Gastroesophageal sphincter (tissue), 3 donors: ENCODE measurements at regions not wholly inside any gene's neighbourhood (a gene's known extent, or its start where the extent isn't known, plus 50 kb on each side); places are given as distances from the start of the nearest gene placed in this dataset.

Experiments
- EP300 ChIP-seq: sonication (generic); formaldehyde crosslinking; IDR thresholded peaks from one replicate; pipeline ENCODE4 v1.6.1; 2017; ENCODE audit warnings: antibody characterized with exemption, mild to moderate bottlenecking
- POLR2A ChIP-seq, 2 donors: fragments of 450-650 bp; IDR thresholded peaks; one replicate each; pipeline ENCODE4 v1.6.1; 2017; ENCODE audit warnings: antibody characterized with exemption in 2 of 2, mild to moderate bottlenecking in 2 of 2, moderate library complexity in 1 of 2
- POLR2AphosphoS5 ChIP-seq: sonication (generic); formaldehyde crosslinking; IDR thresholded peaks from one replicate; pipeline ENCODE4 v1.6.1; 2017; ENCODE audit warnings: antibody characterized with exemption
- TF ChIP-seq, protein P1 (sequence below), 4 experiments: fragments of 200-600 bp in 2 of 4; fragments of 450-650 bp in 2 of 4; sonication (generic) in 1 of 4; IDR thresholded peaks; one replicate each; pipeline ENCODE4 v1.5.1; 2017 to 2019; ENCODE audit warnings: antibody characterized with exemption in 4 of 4, mild to moderate bottlenecking in 2 of 4, moderate library complexity in 2 of 4

DNA sequence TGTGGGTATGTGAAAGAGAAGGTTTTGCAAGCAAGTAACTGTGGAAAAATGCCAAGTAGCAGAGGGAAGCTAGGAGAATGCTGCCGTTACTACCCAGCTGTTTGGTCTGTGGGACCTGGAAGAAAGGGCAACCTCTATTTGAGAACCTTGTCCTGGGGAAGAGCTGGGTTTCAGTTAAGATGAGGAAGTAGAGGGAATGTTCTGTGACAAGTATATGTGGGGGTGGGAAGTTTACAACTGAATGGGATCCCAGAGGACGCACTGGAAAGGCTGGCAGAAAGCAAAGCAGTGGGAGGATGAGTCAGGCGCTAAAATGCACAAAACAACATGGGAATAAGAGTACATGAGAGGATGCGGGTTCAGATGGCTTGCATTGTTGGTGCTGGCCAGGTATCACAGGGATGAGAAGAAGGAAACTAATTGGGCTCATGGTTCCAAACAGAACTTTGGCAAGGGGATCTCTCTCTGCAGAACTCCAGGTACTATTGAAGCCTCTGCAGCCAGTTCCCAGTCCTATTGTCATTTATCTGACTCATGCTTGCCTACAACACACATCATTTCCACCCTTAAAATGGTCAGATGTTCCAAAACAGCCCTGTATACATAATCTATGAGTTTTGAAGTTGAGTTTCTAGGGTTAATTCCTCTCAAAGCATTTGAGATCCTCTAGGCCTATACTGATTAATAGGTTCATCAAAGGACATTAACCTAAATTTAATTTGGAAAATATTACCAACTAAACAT lies 88.5 kb upstream of the VAV3 start:
- TF ChIP-seq, protein P1, sequence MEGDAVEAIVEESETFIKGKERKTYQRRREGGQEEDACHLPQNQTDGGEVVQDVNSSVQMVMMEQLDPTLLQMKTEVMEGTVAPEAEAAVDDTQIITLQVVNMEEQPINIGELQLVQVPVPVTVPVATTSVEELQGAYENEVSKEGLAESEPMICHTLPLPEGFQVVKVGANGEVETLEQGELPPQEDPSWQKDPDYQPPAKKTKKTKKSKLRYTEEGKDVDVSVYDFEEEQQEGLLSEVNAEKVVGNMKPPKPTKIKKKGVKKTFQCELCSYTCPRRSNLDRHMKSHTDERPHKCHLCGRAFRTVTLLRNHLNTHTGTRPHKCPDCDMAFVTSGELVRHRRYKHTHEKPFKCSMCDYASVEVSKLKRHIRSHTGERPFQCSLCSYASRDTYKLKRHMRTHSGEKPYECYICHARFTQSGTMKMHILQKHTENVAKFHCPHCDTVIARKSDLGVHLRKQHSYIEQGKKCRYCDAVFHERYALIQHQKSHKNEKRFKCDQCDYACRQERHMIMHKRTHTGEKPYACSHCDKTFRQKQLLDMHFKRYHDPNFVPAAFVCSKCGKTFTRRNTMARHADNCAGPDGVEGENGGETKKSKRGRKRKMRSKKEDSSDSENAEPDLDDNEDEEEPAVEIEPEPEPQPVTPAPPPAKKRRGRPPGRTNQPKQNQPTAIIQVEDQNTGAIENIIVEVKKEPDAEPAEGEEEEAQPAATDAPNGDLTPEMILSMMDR (IDR thresholded peaks at IDR 0.05): no peak
- TF ChIP-seq POLR2A (IDR thresholded peaks at IDR 0.05) (no peak), EP300 (no peak), POLR2AphosphoS5 (no peak)
